PC-3 (cell line): ENCODE measurements at regions not wholly inside any gene's neighbourhood (a gene's known extent, or its start where the extent isn't known, plus 50 kb on each side); places are given as distances from the start of the nearest gene placed in this dataset.

Source experiments
- ATAC-seq: fragments of 200-7000 bp; cut with Tn5 transposase; 2 replicates; pipeline ENCODE4 v1.9.1; 2020; ENCODE audit warnings: mild to moderate bottlenecking, moderate library complexity
- BruUV-seq: library from RNA; stranded (reverse); fragments of 400-500 nt; replicated peaks from 2 replicates; lab custom pipeline; 2021; lab: Mats Ljungman, UMichigan
- CTCF ChIA-PET: fragments of 300-600 bp; sonication (Branson Sonifier 250); formaldehyde crosslinking; loops from one replicate; lab custom pipeline; 2022; ENCODE audit warnings: antibody characterized with exemption; lab: Charles Lee
- POLR2A ChIA-PET: fragments of 300-600 bp; sonication (Branson Sonifier 250); formaldehyde crosslinking; loops from one replicate; lab custom pipeline; 2022; ENCODE audit warnings: antibody characterized with exemption; ENCODE audit not compliant: unreplicated experiment; lab: Charles Lee
- DNase-seq: peaks from one replicate; pipeline ENCODE4 v3.0.0-alpha.2; 2015
- H2AFZ ChIP-seq: fragments of 300-600 bp; sonication (generic); 2 replicates; pipeline ENCODE4 v1.6.0; 2016; ENCODE audit warnings: antibody characterized with exemption, low read length
- H3F3A ChIP-seq: fragments of 300-600 bp; sonication (generic); one replicate; pipeline ENCODE4 v1.6.0; 2017; ENCODE audit warnings: antibody characterized with exemption, low read length, control low read depth, mild to moderate bottlenecking; ENCODE audit not compliant: unreplicated experiment
- H3K27ac ChIP-seq: fragments of 300-600 bp; sonication (generic); 2 replicates; pipeline ENCODE4 v1.5.1; 2016; ENCODE audit warnings: mild to moderate bottlenecking, low read length
- H3K27me3 ChIP-seq: fragments of 300-600 bp; sonication (generic); 2 replicates; pipeline ENCODE4 v1.6.1; 2016; ENCODE audit warnings: low read length, mixed read lengths
- H3K36me3 ChIP-seq: fragments of 300-600 bp; sonication (generic); 2 replicates; pipeline ENCODE4 v1.6.1; 2016; ENCODE audit warnings: low read depth, mixed run types, low read length, mixed read lengths
- H3K4me1 ChIP-seq: fragments of 300-600 bp; sonication (generic); 2 replicates; pipeline ENCODE4 v1.5.1; 2016; ENCODE audit warnings: low read length; ENCODE audit not compliant: insufficient read depth
- H3K4me2 ChIP-seq: fragments of 300-600 bp; sonication (generic); 2 replicates; pipeline ENCODE4 v1.6.0; 2016; ENCODE audit warnings: low read length
- H3K4me3 ChIP-seq: fragments of 300-600 bp; sonication (generic); 2 replicates; pipeline ENCODE4 v1.5.1; 2016; ENCODE audit warnings: mild to moderate bottlenecking, low read length, mixed read lengths
- H3K79me2 ChIP-seq: fragments of 300-600 bp; sonication (generic); 2 replicates; pipeline ENCODE4 v1.6.1; 2017; ENCODE audit warnings: low read length, mixed read lengths
- H3K9ac ChIP-seq: fragments of 300-600 bp; sonication (generic); 2 replicates; pipeline ENCODE4 v1.6.0; 2016; ENCODE audit warnings: mild to moderate bottlenecking, low read length
- H3K9me2 ChIP-seq: fragments of 300-600 bp; sonication (generic); replicated peaks from 2 replicates; pipeline ENCODE4 v1.6.1; 2016; ENCODE audit warnings: mixed run types, low read length, mixed read lengths
- H3K9me3 ChIP-seq: fragments of 300-600 bp; sonication (generic); 2 replicates; pipeline ENCODE4 v1.6.1; 2016; ENCODE audit warnings: low read length, mixed read lengths
- H4K20me1 ChIP-seq: fragments of 300-600 bp; sonication (generic); 2 replicates; pipeline ENCODE4 v1.6.1; 2016; ENCODE audit warnings: low read length, mixed read lengths
- EZH2 ChIP-seq: fragments of 300-600 bp; sonication (generic); IDR thresholded peaks from one replicate; pipeline ENCODE4 v1.6.1; 2017; ENCODE audit warnings: antibody characterized with exemption, mild to moderate bottlenecking, low read length; ENCODE audit not compliant: unreplicated experiment
- EZH2phosphoT487 ChIP-seq: fragments of 300-600 bp; sonication (generic); IDR thresholded peaks from 2 replicates; pipeline ENCODE4 v1.6.1; 2018; ENCODE audit warnings: mild to moderate bottlenecking, antibody characterized with exemption, low read length, borderline replicate concordance
- intact Hi-C: fragments of 100-400 bp; cut with micrococcal nuclease; formaldehyde crosslinking; loops from 2 replicates; pipeline ENCODE4 v1.9.0; 2023
- TF ChIP-seq, protein P1 (sequence below): fragments of 300-600 bp; sonication (generic); conservative IDR thresholded peaks from 2 replicates; pipeline ENCODE4 v1.5.1; 2017; ENCODE audit warnings: antibody characterized with exemption, low read depth, mild to moderate bottlenecking, low read length

DNA sequence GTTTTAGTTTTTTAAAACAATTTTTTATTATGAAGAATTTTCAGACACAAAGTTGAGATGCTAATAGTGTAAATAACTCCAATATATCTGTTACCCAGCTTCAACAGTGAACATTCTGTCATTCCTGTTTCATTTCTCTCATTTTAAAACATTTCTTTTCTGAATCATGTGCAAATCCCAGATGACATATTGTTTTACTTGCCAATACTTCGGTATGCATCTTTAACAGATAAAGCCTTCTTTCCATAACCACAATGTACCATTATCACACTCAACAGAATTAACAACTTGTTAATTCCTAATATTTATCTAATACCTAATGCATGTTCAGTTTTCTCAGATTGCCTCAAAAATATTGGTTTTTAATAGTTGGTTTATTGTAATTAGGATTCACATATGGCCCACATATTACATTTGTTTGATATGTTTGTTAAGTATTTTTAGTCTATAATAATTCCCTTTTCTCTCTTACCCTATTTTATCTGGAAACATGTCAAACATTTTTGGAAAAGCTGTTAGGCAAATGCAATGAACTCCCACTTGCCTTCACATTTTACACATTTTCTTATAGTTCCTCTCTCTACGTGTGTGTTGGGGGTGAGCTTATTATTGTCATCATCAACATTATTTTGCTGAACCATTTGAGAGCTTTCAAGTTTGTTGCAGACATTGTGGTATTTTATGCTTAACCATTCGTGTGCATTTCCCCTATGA, 58.7 kb upstream of the ANKRD55 start:
- ChIA-PET POLR2A (no interaction called here), CTCF (no interaction called here)
- no TSS peak for BruUV-seq
- Histone ChIP-seq H3K9me3 (no peaks in the 10 kb centered on the region), H3K9ac (no peak overlapping the region), H3K79me2 (no peaks in the 10 kb centered on the region), H3K9me2 (no peaks in the 10 kb centered on the region), H3K4me3 (no peak overlapping the region), H4K20me1 (no peaks in the 10 kb centered on the region), H2AFZ (no peak overlapping the region), H3K36me3 (no peaks in the 10 kb centered on the region), H3F3A (no peaks in the 10 kb centered on the region), H3K4me2 (no peak overlapping the region), H3K27ac (no peak overlapping the region), H3K4me1 (no peaks in the 10 kb centered on the region), H3K27me3 (no peaks in the 10 kb centered on the region)
- TF ChIP-seq, protein P1, sequence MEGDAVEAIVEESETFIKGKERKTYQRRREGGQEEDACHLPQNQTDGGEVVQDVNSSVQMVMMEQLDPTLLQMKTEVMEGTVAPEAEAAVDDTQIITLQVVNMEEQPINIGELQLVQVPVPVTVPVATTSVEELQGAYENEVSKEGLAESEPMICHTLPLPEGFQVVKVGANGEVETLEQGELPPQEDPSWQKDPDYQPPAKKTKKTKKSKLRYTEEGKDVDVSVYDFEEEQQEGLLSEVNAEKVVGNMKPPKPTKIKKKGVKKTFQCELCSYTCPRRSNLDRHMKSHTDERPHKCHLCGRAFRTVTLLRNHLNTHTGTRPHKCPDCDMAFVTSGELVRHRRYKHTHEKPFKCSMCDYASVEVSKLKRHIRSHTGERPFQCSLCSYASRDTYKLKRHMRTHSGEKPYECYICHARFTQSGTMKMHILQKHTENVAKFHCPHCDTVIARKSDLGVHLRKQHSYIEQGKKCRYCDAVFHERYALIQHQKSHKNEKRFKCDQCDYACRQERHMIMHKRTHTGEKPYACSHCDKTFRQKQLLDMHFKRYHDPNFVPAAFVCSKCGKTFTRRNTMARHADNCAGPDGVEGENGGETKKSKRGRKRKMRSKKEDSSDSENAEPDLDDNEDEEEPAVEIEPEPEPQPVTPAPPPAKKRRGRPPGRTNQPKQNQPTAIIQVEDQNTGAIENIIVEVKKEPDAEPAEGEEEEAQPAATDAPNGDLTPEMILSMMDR, result no peak
- TF ChIP-seq EZH2 (no peak), EZH2phosphoT487 (no peak)
- DNase-seq (no peak), ATAC-seq (no peak)
- intact Hi-C loops, result no loop called here

DNA sequence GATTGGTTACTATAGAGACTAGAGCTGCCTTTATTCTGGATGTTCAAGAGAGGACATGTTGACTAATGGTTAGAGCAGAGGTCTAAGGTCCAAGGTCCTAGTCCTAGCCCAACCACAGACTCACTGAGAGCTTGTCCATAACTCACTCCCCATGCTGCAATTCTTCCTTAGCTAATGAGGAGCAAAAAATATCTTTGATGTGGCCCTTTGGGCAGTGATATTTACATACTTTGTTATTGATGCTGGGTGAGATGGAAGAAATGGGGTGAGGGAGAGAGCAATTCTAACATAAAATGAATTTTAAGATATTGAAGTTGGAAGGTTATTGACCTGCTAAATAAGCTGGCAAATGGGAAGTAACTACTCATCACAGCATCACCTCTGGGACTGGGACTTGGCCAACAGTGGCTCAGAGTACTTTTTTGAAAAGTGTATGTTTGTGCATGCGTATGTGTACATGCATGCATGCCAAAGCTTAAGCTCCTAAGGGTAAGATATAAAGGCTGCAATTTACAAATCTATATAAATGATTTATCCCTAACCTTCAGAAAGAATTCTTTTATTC, 58.0 kb upstream of the ANKRD55 start:
- intact Hi-C loops, result no loop called here
- H3K9me3 ChIP-seq, result no peaks in the 10 kb centered on the region
- H3K4me3 ChIP-seq, result no peak overlapping the region
- no peak for ATAC-seq
- TF ChIP-seq EZH2 (no peak), EZH2phosphoT487 (no peak)
- TF ChIP-seq, protein P1, result no peak
- no peak overlapping the region for H3K9ac ChIP-seq
- no peaks in the 10 kb centered on the region for H3K27me3 ChIP-seq
- CTCF ChIA-PET, result no interaction called here
- H3F3A ChIP-seq, result no peaks in the 10 kb centered on the region
- no peaks in the 10 kb centered on the region for H3K4me1 ChIP-seq
- BruUV-seq, result no TSS peak
- no peak overlapping the region for H3K4me2 ChIP-seq
- H4K20me1 ChIP-seq, result no peaks in the 10 kb centered on the region
- no peaks in the 10 kb centered on the region for H3K36me3 ChIP-seq
- no peaks in the 10 kb centered on the region for H3K79me2 ChIP-seq
- DNase-seq, result no peak
- no peaks in the 10 kb centered on the region for H3K9me2 ChIP-seq
- POLR2A ChIA-PET, result no interaction called here
- no peak overlapping the region for H2AFZ ChIP-seq
- no peak overlapping the region for H3K27ac ChIP-seq

DNA sequence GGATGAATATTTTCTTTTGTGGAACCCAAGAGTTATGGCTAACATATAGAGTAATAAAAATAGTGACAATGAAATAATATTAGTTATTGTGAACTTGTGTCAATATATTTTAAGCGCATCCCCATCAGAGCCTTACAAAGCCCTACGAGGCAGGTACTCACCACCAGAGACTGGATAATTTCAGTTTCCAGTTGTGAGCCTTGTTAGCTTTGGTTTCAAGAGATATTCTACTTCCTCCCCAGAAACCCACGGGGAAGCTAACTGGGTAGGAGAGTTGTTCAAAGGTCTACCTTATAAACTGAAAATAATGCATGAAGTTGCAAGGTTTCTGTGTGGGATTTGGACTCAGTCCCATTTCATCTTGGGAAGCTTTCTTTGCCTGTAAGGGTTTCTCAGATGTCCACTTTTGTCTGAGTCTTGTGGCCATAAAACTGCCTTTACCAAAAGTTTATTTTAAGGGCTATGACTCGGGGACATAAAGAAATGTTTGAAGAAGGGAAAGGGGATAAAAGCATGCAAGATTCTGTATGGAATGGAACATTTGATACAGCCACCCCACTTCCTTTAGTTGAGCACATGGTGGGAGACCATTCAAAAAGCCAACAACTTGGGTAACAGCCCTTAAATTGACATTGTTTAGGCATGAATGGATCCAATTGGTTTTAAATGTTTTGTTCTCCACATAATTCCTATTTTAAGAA, 57.4 kb upstream of the ANKRD55 start:
- POLR2A ChIA-PET, result no interaction called here
- Histone ChIP-seq H3K27ac (no peak overlapping the region), H3K79me2 (no peaks in the 10 kb centered on the region), H4K20me1 (no peaks in the 10 kb centered on the region), H3K9ac (no peak overlapping the region), H2AFZ (no peak overlapping the region), H3K4me1 (no peaks in the 10 kb centered on the region), H3K27me3 (no peaks in the 10 kb centered on the region), H3K9me3 (no peaks in the 10 kb centered on the region), H3K9me2 (no peaks in the 10 kb centered on the region), H3F3A (no peaks in the 10 kb centered on the region), H3K4me3 (no peak overlapping the region), H3K4me2 (no peak overlapping the region), H3K36me3 (no peaks in the 10 kb centered on the region)
- no peak for ATAC-seq
- intact Hi-C loops, result no loop called here
- TF ChIP-seq, protein P1, result no peak
- TF ChIP-seq EZH2phosphoT487, result no peak
- TF ChIP-seq EZH2, result no peak
- DNase-seq, result no peak
- no TSS peak for BruUV-seq
- CTCF ChIA-PET, result no interaction called here
